ENCODE measurements at regions not wholly inside any gene's neighbourhood (a gene's known extent, or its start where the extent isn't known, plus 50 kb on each side); places are given as distances from the start of the nearest gene placed in this dataset.

- peaks cover 9% of the 10 kb centered on the region for H3K4me1 Mint-ChIP-seq (ENCODE audit: low read depth, unreplicated experiment)
- no peak overlapping the region for H3K27ac Mint-ChIP-seq (ENCODE audit: unreplicated experiment)
- H3K9me3 Mint-ChIP-seq (ENCODE audit: low read depth, unreplicated experiment) = no peaks in the 10 kb centered on the region
- intact Hi-C loops (cut with micrococcal nuclease; ENCODE audit: unreplicated experiment) = no loop called here
- H3K36me3 Mint-ChIP-seq (ENCODE audit: insufficient read depth, unreplicated experiment) = no peaks in the 10 kb centered on the region
- TF ChIP-seq CTCF (IDR thresholded peaks at IDR 0.05; ENCODE audit: unreplicated experiment) = no peak
- CTCF ChIA-PET = no interaction called here
- BruUV-seq (replicated peaks) = no TSS peak
- no peak overlapping the region for H3K4me3 Mint-ChIP-seq (ENCODE audit: low read depth, unreplicated experiment)
- DNase-seq = no peak
- no peaks in the 10 kb centered on the region for H3K27me3 Mint-ChIP-seq (ENCODE audit: unreplicated experiment)
Observed at GRCh38 chr2:44116319-44116718, 52.4 kb upstream of the PPM1B start.

- CTCF ChIA-PET = no interaction called here
- Mint-ChIP-seq H3K4me3 (ENCODE audit: low read depth, unreplicated experiment) (no peak overlapping the region), H3K27ac (ENCODE audit: unreplicated experiment) (no peak overlapping the region), H3K27me3 (ENCODE audit: unreplicated experiment) (no peaks in the 10 kb centered on the region), H3K9me3 (ENCODE audit: low read depth, unreplicated experiment) (no peaks in the 10 kb centered on the region), H3K4me1 (ENCODE audit: low read depth, unreplicated experiment) (no peaks in the 10 kb centered on the region), H3K36me3 (ENCODE audit: insufficient read depth, unreplicated experiment) (no peaks in the 10 kb centered on the region)
- no TSS peak for BruUV-seq (replicated peaks)
- no peak for TF ChIP-seq CTCF (IDR thresholded peaks at IDR 0.05; ENCODE audit: unreplicated experiment)
- intact Hi-C loops (cut with micrococcal nuclease; ENCODE audit: unreplicated experiment) = no loop called here
- no peak for DNase-seq
Observed at GRCh38 chr2:44118257-44118656, 50.4 kb upstream of the PPM1B start.
